GM23248 (cell line): ENCODE measurements at regions not wholly inside any gene's neighbourhood (a gene's known extent, or its start where the extent isn't known, plus 50 kb on each side); places are given as distances from the start of the nearest gene placed in this dataset.

ENCODE experiments used
- EZH2 ChIP-seq: fragments of 200-600 bp; sonication (generic); IDR thresholded peaks from 2 replicates; pipeline ENCODE4 v1.6.1; 2018; ENCODE audit warnings: antibody characterized with exemption, mild to moderate bottlenecking; ENCODE audit not compliant: insufficient read depth, poor library complexity, severe bottlenecking
- EZH2phosphoT487 ChIP-seq: fragments of 200-600 bp; sonication (generic); IDR thresholded peaks from 2 replicates; pipeline ENCODE4 v1.6.1; 2018; ENCODE audit warnings: antibody characterized with exemption, moderate library complexity, mild to moderate bottlenecking, low read depth; ENCODE audit not compliant: insufficient read depth

- TF ChIP-seq EZH2phosphoT487, result no peak
- TF ChIP-seq EZH2, result no peak
Measured at GRCh38 chr4:97411356-97411755, 731.9 kb downstream of the STPG2 start.
